HG03175 (cell line): ENCODE measurements at regions not wholly inside any gene's neighbourhood (a gene's known extent, or its start where the extent isn't known, plus 50 kb on each side); places are given as distances from the start of the nearest gene placed in this dataset.

Experiments
- ATAC-seq: cut with Tn5 transposase; IDR thresholded peaks from one replicate; pipeline ENCODE4 v1.9.1; 2021; ENCODE audit warnings: mild to moderate bottlenecking, moderate library complexity; ENCODE audit not compliant: unreplicated experiment

DNA sequence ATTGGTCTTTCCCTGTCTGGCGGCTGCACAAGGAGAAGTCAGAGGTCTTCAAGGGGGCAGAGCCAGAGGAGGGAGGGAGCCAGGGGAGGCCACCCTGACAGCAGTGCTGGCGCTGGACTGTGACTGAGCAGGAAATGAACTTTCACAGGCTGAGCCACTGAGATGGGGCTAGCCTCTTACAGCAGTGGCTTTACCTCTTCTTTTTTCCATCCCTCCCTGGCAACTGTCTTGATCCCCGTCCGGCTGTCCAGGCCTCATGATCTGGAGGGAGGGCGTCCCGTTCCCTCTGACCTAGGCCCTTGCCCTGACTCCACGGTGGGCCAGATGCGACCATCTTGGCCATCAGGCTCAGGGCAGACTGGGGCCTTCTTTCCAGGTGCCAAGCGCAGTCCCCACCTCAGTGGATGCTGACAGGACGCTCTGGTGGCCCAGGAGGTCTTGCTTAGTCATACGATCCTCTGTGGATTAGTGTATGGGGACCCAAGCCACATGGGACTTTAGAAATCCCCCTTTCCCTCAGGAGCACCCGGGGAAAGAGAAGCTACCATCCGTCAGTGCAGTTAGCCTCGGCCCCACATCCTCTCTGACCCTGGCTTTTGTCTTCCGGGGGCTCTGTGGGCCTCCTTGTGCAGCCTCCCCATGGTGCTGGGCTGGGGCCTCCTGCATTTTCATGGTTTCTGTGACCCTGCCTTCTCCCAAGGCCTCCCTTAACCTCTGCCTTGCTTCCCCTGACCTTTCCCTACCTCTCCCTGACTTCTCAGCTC lies 57.4 kb upstream of the CCDC167 start:
- ATAC-seq = peak; percentile 38

DNA sequence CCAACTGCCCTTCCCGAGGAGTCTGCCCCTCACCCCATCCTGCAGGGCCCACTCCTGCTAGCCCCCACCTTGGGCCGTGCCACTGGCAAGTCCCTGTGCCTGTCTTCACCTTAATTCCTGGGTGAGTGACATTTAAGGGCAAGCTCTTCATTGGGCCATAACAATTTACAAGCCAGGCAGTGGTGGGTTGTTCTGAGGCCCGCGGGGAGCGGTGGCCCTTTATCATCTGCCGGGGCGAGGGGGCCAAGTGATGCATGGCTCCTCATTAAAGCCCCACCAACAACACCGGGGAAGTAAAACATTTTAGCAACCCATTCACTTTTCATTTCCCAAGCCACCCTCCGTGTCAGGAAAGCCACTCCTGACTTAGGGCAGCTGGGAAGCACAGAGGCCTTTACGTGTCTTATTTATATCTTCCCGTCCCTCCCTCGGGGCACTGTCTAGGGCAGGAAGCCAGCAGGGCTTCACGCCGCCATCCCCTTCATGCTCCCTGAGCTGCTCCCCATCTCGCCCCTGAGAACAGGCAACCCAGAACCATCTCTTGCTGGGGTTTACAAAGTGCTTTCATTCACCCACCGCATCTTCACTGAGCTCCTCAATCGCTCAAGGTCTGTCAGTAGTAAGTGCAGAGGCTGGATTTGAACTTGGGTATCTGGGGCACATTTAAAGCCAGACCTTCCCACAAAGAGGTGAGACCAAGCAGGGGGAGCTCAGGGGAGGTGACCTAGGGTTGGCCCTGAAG lies 55.5 kb upstream of the CCDC167 start:
- no peak for ATAC-seq

DNA sequence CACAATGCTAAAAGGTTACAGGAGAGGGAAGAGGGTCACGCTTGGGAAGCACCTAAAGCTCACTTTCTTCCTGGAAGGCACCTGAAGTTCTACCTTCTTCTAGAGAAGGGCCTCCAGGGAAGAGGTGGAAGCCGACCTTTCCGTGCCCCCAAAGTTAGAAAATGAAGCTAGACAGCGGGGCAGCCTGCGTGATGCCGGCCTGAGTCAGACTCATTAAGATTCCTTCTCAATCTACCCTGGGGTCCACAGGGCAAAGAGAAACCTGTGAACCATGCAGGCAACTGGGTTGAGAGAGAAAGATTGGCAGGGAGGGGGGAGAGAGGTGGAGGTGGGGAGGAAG lies 54.8 kb upstream of the CCDC167 start:
- ATAC-seq = no peak

DNA sequence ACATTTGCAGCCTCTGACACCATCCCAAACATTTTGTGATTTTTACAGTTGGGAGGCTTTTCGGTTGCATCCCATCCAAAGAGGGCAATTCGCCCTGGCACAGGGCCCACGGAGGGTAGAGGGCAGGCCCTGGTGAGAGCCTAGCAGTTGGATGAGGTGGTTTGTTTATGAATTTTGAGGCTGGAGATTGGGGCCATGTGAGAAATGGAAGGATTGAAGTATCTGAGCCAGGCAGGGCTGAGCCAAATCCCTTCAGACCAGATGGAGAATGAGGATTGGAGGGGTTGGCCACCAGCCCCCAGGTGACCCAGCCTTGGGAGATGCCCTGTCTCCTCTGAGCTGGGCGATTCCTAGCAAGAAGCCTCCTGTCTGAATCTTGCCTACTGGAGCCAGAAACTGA lies 52.6 kb upstream of the CCDC167 start:
- no peak for ATAC-seq

DNA sequence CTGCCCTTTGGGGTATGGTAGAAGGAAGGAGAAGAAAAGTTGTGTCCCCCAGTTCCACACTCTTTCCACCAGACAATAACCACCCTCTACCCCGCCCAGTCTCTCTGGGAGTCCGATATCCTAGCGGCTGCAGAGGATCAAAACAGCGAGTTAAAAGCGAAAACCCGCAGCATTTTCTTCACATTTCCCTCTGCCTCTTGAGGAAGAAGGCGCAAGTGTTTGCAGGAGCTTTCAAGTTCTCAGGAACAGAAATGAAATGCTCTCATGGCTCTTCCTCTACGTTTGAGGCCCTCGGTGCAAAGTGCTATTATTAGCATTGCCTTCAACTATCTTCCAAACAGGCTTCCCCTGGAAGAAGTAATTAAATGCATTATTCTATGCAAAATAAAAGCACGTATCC lies 52.2 kb upstream of the CCDC167 start:
- no peak for ATAC-seq

DNA sequence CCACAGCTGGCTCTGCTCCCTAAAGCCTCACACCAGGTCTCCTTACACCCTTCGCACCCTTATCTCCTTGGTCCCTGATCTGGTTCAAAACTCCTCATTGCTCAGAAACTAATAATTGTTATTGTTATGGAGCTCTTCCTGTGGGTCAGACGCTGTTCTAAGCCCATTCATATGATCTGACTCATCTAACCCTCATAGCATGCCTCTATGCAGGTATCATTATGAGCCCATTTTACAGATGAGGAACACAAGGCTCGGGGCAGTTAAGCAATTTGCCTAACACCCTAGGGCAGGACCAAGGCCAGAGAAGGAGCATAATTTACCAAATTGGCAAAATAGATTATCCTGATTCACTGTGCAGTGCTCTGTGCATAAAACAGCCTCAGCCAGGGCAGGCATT lies 51.8 kb upstream of the CCDC167 start:
- no peak for ATAC-seq

DNA sequence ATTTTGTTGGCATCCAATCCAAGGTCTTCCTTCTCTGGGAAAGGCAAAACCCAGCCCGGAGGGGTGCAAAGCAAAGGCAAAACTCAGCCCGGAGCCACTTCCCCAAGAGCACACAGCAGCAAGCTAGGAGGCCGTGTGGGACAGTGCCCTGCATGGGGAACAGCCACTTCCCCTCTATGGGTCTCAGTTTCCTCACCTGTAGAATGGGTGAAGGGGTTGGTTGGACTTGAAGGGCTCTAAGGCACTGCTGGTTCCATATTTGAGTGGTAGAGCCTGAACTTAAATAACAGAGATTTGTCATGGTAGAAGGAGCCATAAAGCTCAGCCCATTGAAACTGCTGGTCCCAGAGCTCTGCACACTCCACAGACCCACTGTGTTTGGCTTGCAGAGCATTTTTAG lies 51.3 kb upstream of the CCDC167 start:
- no peak for ATAC-seq

DNA sequence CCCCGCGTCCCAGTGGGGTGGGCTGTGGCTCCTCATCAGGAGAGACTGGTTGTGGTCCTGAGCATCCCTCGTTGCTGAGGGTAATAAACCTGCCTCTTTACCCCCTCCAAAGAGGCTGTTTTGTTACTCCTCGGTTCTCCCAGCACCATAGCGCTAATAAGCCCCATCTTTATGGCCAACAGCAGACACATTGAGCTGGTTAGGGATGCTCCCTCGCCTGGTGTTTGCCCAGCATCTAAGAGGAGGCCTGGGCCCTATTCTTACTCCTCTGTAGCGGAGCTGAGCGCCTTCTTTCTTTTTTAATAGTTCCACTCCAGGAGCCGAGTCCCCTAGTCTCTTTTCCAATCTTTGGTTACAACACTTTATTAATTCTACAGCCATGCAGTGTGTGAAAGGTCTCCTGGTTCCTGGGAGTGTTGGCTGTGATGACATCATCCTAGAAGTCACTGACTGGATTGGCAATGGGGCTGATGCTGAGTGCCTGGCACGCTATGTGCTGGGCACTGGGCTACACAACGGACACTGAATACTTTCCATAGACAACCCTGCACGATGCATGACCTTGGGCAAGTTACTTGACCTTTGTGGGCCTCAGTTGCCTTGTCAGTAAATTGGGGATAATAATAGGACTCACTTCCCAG lies 50.6 kb upstream of the CCDC167 start:
- no peak for ATAC-seq

DNA sequence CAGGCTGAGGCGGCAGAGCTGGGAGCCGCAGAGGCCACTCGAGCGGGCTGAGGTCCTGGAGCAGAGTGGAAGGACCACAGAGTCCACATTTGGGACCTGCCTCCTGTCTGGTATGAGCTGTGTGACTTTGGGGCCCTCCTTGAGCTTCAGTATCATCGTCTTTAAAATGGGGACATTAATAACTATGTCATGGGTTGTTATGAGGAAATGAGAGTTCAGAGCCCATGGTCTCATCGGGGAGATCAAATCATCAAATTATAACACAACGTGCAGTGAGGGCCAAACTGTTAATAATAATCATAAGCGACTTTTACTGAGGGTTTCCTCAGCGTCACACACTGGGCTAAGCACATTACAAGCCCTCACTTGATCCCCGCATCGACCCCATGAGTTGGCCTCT lies 49.9 kb upstream of the CCDC167 start:
- no peak for ATAC-seq
